Activated naive CD4-positive, alpha-beta T cell treated with anti-CD3 and anti-CD28 coated beads, Interleukin-2, amount 10 ng/mL, durations not matched to agents 7 days and 5 days (primary cell): ENCODE measurements at regions not wholly inside any gene's neighbourhood (a gene's known extent, or its start where the extent isn't known, plus 50 kb on each side); places are given as distances from the start of the nearest gene placed in this dataset.

Experiments
- CTCF ChIA-PET: fragments of 350-600 bp; sonication (Branson Sonifier 250); formaldehyde crosslinking; loops from one replicate; lab custom pipeline; 2021; ENCODE audit warnings: antibody characterized with exemption; lab: Charles Lee
- DNase-seq: peaks from one replicate; pipeline ENCODE4 v3.0.0-alpha.2; 2020
- H3K27ac Mint-ChIP-seq: one replicate; pipeline ENCODE4 v1.8.0; 2021; ENCODE audit warnings: mild to moderate bottlenecking, moderate library complexity, mixed read lengths
- H3K27me3 Mint-ChIP-seq: one replicate; pipeline ENCODE4 v1.8.0; 2021; ENCODE audit warnings: mild to moderate bottlenecking, mixed read lengths
- H3K36me3 Mint-ChIP-seq: one replicate; pipeline ENCODE4 v1.8.0; 2021; ENCODE audit warnings: mixed read lengths
- H3K4me1 Mint-ChIP-seq: one replicate; pipeline ENCODE4 v1.8.0; 2021; ENCODE audit warnings: mixed read lengths
- H3K4me3 Mint-ChIP-seq: one replicate; pipeline ENCODE4 v1.8.0; 2021; ENCODE audit warnings: mild to moderate bottlenecking, moderate library complexity, mixed read lengths
- H3K9me3 Mint-ChIP-seq: one replicate; pipeline ENCODE4 v1.8.0; 2021; ENCODE audit warnings: mixed read lengths

- CTCF ChIA-PET = no interaction called here
- Mint-ChIP-seq H3K4me1 (no peaks in the 10 kb centered on the region), H3K36me3 (no peaks in the 10 kb centered on the region), H3K27me3 (no peaks in the 10 kb centered on the region), H3K4me3 (no peak overlapping the region), H3K27ac (no peak overlapping the region), H3K9me3 (no peaks in the 10 kb centered on the region)
- no peak for DNase-seq
Observed at GRCh38 chr3:88312256-88312655, 162.5 kb downstream of the C3orf38 start.

- H3K4me3 Mint-ChIP-seq = no peak overlapping the region
- H3K4me1 Mint-ChIP-seq = no peaks in the 10 kb centered on the region
- no peak for DNase-seq
- CTCF ChIA-PET = no interaction called here
- no peaks in the 10 kb centered on the region for H3K27me3 Mint-ChIP-seq
- H3K27ac Mint-ChIP-seq = no peak overlapping the region
- no peaks in the 10 kb centered on the region for H3K36me3 Mint-ChIP-seq
- H3K9me3 Mint-ChIP-seq = no peaks in the 10 kb centered on the region
Observed at GRCh38 chr3:88318067-88318466, 168.3 kb downstream of the C3orf38 start.

GRCh38 chr3:88321363-88322050 lies 171.7 kb downstream of the C3orf38 start:
- H3K9me3 Mint-ChIP-seq = no peaks in the 10 kb centered on the region

GRCh38 chr3:88324788-88325187 lies 175.0 kb downstream of the C3orf38 start:
- CTCF ChIA-PET = no interaction called here
- Mint-ChIP-seq H3K36me3 (no peaks in the 10 kb centered on the region), H3K4me1 (no peaks in the 10 kb centered on the region), H3K27me3 (no peaks in the 10 kb centered on the region), H3K4me3 (no peak overlapping the region), H3K9me3 (no peaks in the 10 kb centered on the region), H3K27ac (no peak overlapping the region)
- DNase-seq = no peak

More at GRCh38 chr3:88321363-88322050, 171.7 kb downstream of the C3orf38 start:
- Mint-ChIP-seq H3K4me3 (no peak overlapping the region), H3K27ac (no peak overlapping the region), H3K36me3 (no peaks in the 10 kb centered on the region), H3K27me3 (no peaks in the 10 kb centered on the region), H3K4me1 (no peaks in the 10 kb centered on the region)
- CTCF ChIA-PET = no interaction called here
- DNase-seq = no peak

- CTCF ChIA-PET = no interaction called here
- Mint-ChIP-seq H3K36me3 (no peaks in the 10 kb centered on the region), H3K27ac (no peak overlapping the region), H3K27me3 (no peaks in the 10 kb centered on the region), H3K4me1 (no peaks in the 10 kb centered on the region), H3K9me3 (peaks cover 3% of the 10 kb centered on the region), H3K4me3 (no peak overlapping the region)
- DNase-seq = no peak
Observed at GRCh38 chr3:88334187-88334868, 184.6 kb downstream of the C3orf38 start.

GRCh38 chr3:88336894-88337293 lies 187.1 kb downstream of the C3orf38 start:
- Mint-ChIP-seq H3K9me3 (peaks cover 3% of the 10 kb centered on the region), H3K36me3 (no peaks in the 10 kb centered on the region), H3K27ac (no peak overlapping the region), H3K27me3 (no peaks in the 10 kb centered on the region), H3K4me3 (no peak overlapping the region), H3K4me1 (no peaks in the 10 kb centered on the region)
- CTCF ChIA-PET = no interaction called here
- no peak for DNase-seq

DNA sequence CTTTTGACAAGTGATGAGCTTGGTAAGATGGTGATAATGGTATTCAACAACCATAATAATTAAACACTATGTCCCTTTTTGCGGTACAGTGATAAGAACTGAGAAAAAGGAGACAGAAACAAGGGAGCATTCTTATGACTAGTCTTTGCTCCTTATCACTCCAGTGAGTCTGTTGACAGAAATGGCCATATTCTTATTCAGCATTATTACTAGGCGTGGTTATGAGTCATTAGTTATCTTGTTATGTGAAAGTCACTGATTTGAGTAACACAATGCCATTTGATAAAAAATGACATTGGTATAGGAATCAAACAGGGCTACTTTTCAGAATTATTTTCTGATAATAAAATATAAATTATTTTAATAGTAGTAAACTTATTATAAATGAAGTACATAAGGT lies 193.5 kb downstream of the C3orf38 start:
- Mint-ChIP-seq H3K4me3 (no peak overlapping the region), H3K9me3 (no peaks in the 10 kb centered on the region), H3K4me1 (no peaks in the 10 kb centered on the region), H3K27ac (no peak overlapping the region), H3K27me3 (no peaks in the 10 kb centered on the region), H3K36me3 (no peaks in the 10 kb centered on the region)
- CTCF ChIA-PET = no interaction called here
- no peak for DNase-seq

DNA sequence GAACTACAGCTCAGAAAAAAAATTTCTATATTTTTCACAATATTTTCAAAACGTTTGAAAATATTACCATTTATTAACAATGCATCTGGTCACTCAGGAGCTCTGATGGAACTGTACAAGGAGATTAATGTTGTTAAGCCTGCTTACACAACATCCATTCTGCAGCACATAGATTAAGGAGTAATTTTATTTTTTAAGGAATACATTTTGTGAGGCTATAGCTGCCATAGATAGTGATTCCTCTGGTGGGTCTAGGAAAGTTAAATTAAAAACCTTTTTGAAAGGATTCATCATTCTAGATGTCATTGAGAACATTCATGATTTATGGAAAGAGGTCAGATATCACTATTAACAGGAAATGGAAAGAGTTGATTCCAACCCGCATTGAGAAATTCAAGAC lies 196.9 kb downstream of the C3orf38 start:
- DNase-seq = no peak
- no peaks in the 10 kb centered on the region for H3K4me1 Mint-ChIP-seq
- H3K9me3 Mint-ChIP-seq = no peaks in the 10 kb centered on the region
- no peaks in the 10 kb centered on the region for H3K36me3 Mint-ChIP-seq
- H3K27ac Mint-ChIP-seq = no peak overlapping the region
- no peak overlapping the region for H3K4me3 Mint-ChIP-seq
- CTCF ChIA-PET = no interaction called here
- no peaks in the 10 kb centered on the region for H3K27me3 Mint-ChIP-seq

- no peaks in the 10 kb centered on the region for H3K9me3 Mint-ChIP-seq
- H3K4me3 Mint-ChIP-seq = no peak overlapping the region
- H3K36me3 Mint-ChIP-seq = no peaks in the 10 kb centered on the region
- H3K27me3 Mint-ChIP-seq = no peaks in the 10 kb centered on the region
- no peak overlapping the region for H3K27ac Mint-ChIP-seq
- CTCF ChIA-PET = interaction anchor here (1.2 kb wide), 1 partner anchor 9 kb away, joined by 3 read pairs; no protein-coding TSS in a partner anchor
- no peak for DNase-seq
- H3K4me1 Mint-ChIP-seq = no peaks in the 10 kb centered on the region
Observed at GRCh38 chr3:88362428-88362827, 212.7 kb downstream of the C3orf38 start.

DNA sequence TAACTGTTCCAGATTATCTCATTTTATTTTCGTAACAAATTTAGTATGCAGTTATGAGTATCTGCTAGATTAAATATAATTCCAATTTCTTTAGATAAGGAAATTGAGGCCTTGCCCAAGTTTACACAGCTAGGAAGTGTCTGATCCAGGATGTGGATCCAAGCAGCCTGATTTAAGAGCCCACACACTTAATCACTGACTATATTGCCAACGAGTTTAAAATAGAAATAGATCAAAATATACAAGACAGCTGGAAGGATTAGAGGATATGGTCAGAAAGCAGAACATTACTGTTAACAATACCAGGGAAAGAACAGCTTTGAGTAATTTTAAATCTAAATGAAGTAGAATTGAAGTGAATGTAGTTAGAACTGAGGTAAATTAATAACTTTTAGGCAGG lies 215.2 kb downstream of the C3orf38 start:
- H3K4me1 Mint-ChIP-seq = no peaks in the 10 kb centered on the region
- no peaks in the 10 kb centered on the region for H3K36me3 Mint-ChIP-seq
- no peak overlapping the region for H3K27ac Mint-ChIP-seq
- no peak overlapping the region for H3K4me3 Mint-ChIP-seq
- no peak for DNase-seq
- no peaks in the 10 kb centered on the region for H3K27me3 Mint-ChIP-seq
- CTCF ChIA-PET = no interaction called here
- peaks cover 3% of the 10 kb centered on the region for H3K9me3 Mint-ChIP-seq

- H3K4me3 Mint-ChIP-seq = no peak overlapping the region
- no peak for DNase-seq
- peaks cover 6% of the 10 kb centered on the region for H3K9me3 Mint-ChIP-seq
- no peak overlapping the region for H3K27ac Mint-ChIP-seq
- CTCF ChIA-PET = no interaction called here
- no peaks in the 10 kb centered on the region for H3K36me3 Mint-ChIP-seq
- H3K4me1 Mint-ChIP-seq = no peaks in the 10 kb centered on the region
- no peaks in the 10 kb centered on the region for H3K27me3 Mint-ChIP-seq
Observed at GRCh38 chr3:88369337-88369736, 219.6 kb downstream of the C3orf38 start.

DNA sequence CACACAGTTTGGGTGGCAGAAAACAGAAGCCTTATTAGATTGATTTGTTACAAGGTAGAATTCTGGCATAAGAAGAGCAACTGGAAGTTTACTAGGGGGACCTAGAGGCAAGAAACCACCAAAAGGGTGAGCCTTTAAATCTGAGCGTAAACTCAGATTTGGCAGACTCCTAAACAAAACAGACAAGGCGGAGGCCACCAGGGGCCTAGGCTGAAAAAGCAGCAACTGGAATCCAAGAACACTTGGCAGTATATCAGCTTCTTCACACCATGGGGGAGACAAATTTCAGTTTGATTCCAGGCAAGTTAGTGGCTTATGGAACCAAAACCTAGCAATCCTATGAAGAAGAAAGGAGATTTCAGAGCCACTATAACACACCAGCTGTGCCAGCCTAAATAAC lies 220.0 kb downstream of the C3orf38 start:
- CTCF ChIA-PET = no interaction called here
- no peak overlapping the region for H3K27ac Mint-ChIP-seq
- H3K4me3 Mint-ChIP-seq = no peak overlapping the region
- peaks cover 6% of the 10 kb centered on the region for H3K9me3 Mint-ChIP-seq
- no peaks in the 10 kb centered on the region for H3K27me3 Mint-ChIP-seq
- H3K4me1 Mint-ChIP-seq = no peaks in the 10 kb centered on the region
- DNase-seq = no peak
- no peaks in the 10 kb centered on the region for H3K36me3 Mint-ChIP-seq

DNA sequence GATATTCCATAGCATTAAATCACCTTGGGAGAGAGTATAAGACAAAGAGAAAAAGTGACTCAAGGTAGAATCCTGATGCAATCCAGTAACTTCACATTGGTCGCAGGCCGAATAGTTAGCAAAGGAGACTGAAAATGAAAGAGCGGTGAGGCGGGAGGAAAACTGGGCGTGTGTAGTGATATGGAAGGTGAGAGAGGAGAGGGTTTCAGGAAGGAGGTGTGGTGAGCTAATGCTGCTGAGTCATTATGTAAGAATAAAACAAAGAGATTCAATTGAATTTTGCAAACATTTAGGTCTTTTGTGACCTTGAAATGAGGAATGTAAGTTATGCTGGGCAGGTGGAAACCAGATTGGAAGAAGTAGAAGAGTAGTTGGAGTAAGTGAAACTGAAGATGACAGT lies 235.3 kb downstream of the C3orf38 start:
- Mint-ChIP-seq H3K4me3 (no peak overlapping the region), H3K36me3 (no peaks in the 10 kb centered on the region), H3K27ac (no peak overlapping the region), H3K9me3 (peaks cover 5% of the 10 kb centered on the region), H3K27me3 (no peaks in the 10 kb centered on the region), H3K4me1 (peaks cover 10% of the 10 kb centered on the region)
- no peak for DNase-seq
- CTCF ChIA-PET = no interaction called here

DNA sequence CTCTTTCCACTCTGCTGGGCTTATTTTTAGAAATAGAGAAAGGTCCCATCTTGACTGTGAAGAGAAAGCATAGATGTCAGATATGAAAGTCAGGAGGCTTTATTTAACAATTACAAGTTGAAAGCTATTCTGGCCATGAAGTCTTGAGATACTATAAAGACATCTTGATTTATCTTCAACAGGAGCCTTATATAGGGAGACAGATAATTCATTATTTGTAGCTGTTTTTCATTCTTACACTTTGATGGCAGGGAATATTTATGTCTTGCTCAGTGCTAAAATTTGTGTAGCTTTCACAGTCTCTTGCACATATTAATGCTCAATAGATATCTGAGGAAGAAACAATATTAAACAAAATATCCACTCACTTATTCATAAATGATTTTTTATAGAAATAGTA lies 248.8 kb downstream of the C3orf38 start:
- Mint-ChIP-seq H3K4me1 (no peaks in the 10 kb centered on the region), H3K36me3 (no peaks in the 10 kb centered on the region), H3K27ac (no peak overlapping the region), H3K27me3 (no peaks in the 10 kb centered on the region), H3K4me3 (no peak overlapping the region), H3K9me3 (no peaks in the 10 kb centered on the region)
- CTCF ChIA-PET = no interaction called here
- no peak for DNase-seq

DNA sequence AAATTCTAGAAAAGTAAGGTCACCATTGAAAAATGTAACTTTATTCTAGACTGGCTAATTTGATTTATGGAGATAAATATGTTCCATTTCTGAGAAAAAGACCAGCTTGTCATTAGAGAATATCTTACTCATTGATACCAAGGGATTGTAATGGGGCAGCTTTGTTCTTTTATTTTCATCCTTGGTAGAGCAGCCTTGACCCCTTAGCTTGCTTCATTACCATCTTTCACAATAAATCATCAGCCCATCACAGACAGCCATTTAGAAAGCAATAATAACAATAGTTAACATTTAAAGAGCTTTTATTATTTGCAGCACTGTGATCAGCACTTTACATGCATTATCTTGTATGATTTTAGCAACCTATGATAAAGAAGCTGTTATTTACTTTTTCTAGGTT lies 253.6 kb downstream of the C3orf38 start:
- Mint-ChIP-seq H3K36me3 (no peaks in the 10 kb centered on the region), H3K4me1 (peaks cover 6% of the 10 kb centered on the region), H3K27ac (no peak overlapping the region), H3K4me3 (no peak overlapping the region), H3K27me3 (no peaks in the 10 kb centered on the region), H3K9me3 (no peaks in the 10 kb centered on the region)
- no peak for DNase-seq
- CTCF ChIA-PET = no interaction called here
